NB4 (cell line): ENCODE measurements at regions not wholly inside any gene's neighbourhood (a gene's known extent, or its start where the extent isn't known, plus 50 kb on each side); places are given as distances from the start of the nearest gene placed in this dataset.

Experiments used
- DNase-seq: peaks from one replicate; pipeline ENCODE4 v3.0.0; 2010; ENCODE audit warnings: low read depth
- H3K4me3 ChIP-seq: one replicate; pipeline ENCODE4 v1.5.1; 2011; ENCODE audit warnings: mild to moderate bottlenecking, low read depth, low read length, moderate library complexity
- CTCF ChIP-seq: IDR thresholded peaks from one replicate; pipeline ENCODE4 v1.5.1; 2012; ENCODE audit warnings: low read depth, low read length
- MAX ChIP-seq: IDR thresholded peaks from 2 replicates; pipeline ENCODE4 v1.6.1; 2011; ENCODE audit warnings: low read depth, low read length
- MYC ChIP-seq: IDR thresholded peaks from 2 replicates; pipeline ENCODE4 v1.6.1; 2011; ENCODE audit warnings: low read depth, low read length
- POLR2A ChIP-seq: IDR thresholded peaks from 2 replicates; pipeline ENCODE4 v1.6.1; 2011; ENCODE audit warnings: mild to moderate bottlenecking; ENCODE audit not compliant: insufficient read length; ENCODE audit errors: extremely low read depth

- TF ChIP-seq MYC, result no peak
- TF ChIP-seq MAX, result no peak
- no peak for TF ChIP-seq CTCF
- no peak for TF ChIP-seq POLR2A
- DNase-seq, result no peak
- H3K4me3 ChIP-seq, result no peak overlapping the region
Observed at GRCh38 chr10:83522456-83522855, 616.9 kb upstream of the GHITM start.

GRCh38 chr10:83522881-83523386, 616.4 kb upstream of the GHITM start:
- TF ChIP-seq MAX (no peak), CTCF (no peak), POLR2A (no peak)
- no peak for DNase-seq
- no peak overlapping the region for H3K4me3 ChIP-seq

- no peak for DNase-seq
- no peak overlapping the region for H3K4me3 ChIP-seq
- TF ChIP-seq MYC (no peak), MAX (no peak), POLR2A (no peak), CTCF (no peak)
Observed at GRCh38 chr10:83527934-83528333, 611.4 kb upstream of the GHITM start.

GRCh38 chr10:83533290-83533689, 606.0 kb upstream of the GHITM start:
- DNase-seq, result no peak
- no peak for TF ChIP-seq POLR2A
- TF ChIP-seq MYC, result no peak
- TF ChIP-seq CTCF, result no peak
- TF ChIP-seq MAX, result no peak
- no peak overlapping the region for H3K4me3 ChIP-seq

GRCh38 chr10:83536426-83536825, 602.9 kb upstream of the GHITM start:
- DNase-seq, result no peak
- no peak overlapping the region for H3K4me3 ChIP-seq
- TF ChIP-seq MYC (no peak), POLR2A (no peak), MAX (no peak), CTCF (no peak)

- H3K4me3 ChIP-seq, result no peak overlapping the region
- TF ChIP-seq CTCF (no peak), MYC (no peak), POLR2A (no peak), MAX (no peak)
- no peak for DNase-seq
Observed at GRCh38 chr10:83538047-83538446, 601.3 kb upstream of the GHITM start.
